H1 (cell line): ENCODE measurements at regions not wholly inside any gene's neighbourhood (a gene's known extent, or its start where the extent isn't known, plus 50 kb on each side); places are given as distances from the start of the nearest gene placed in this dataset.

Experiments used
- CTCF ChIA-PET: fragments of 300-600 bp; sonication (Branson Sonifier 250); formaldehyde crosslinking; loops from one replicate; lab custom pipeline; 2021; ENCODE audit not compliant: partially characterized antibody; lab: Charles Lee
- POLR2A ChIA-PET: fragments of 300-600 bp; sonication (Branson Sonifier 250); formaldehyde crosslinking; loops from one replicate; lab custom pipeline; 2021; ENCODE audit warnings: inconsistent platforms; ENCODE audit not compliant: partially characterized antibody; lab: Charles Lee
- DNase-seq, 2 experiments: peaks; one replicate each; pipeline versions ENCODE4 v3.0.0 to v3.0.0-alpha.2; 2010 to 2022; ENCODE audit warnings: low spot score in 2 of 2, low read depth in 1 of 2, mixed read lengths in 1 of 2
- FAIRE-seq: peaks from 2 replicates; lab custom pipeline; 2011; peaks lifted over from hg19 to GRCh38; lab: Jason Lieb, UNC
- H2AFZ ChIP-seq: 2 replicates; pipeline ENCODE4 v1.8.1; 2012; ENCODE audit warnings: low read length, inconsistent platforms
- H2AK5ac ChIP-seq: 2 replicates; pipeline ENCODE4 v1.6.1; 2013; ENCODE audit warnings: low read depth, low read length
- H2BK120ac ChIP-seq: replicated peaks from 2 replicates; pipeline ENCODE3; 2013; ENCODE audit warnings: low read depth, low read length, inconsistent platforms
- H2BK12ac ChIP-seq: 2 replicates; pipeline ENCODE4 v1.6.1; 2013; ENCODE audit warnings: low read depth, low read length
- H2BK15ac ChIP-seq: 2 replicates; pipeline ENCODE4 v1.6.1; 2013; ENCODE audit warnings: low read length
- H2BK20ac ChIP-seq: 2 replicates; pipeline ENCODE4 v1.6.1; 2013; ENCODE audit warnings: low read length
- H2BK5ac ChIP-seq: 2 replicates; pipeline ENCODE4 v1.6.1; 2013; ENCODE audit warnings: low read depth, low read length
- H3K14ac ChIP-seq: 2 replicates; pipeline ENCODE4 v1.6.1; 2013; ENCODE audit warnings: inconsistent platforms; ENCODE audit not compliant: insufficient read length
- H3K18ac ChIP-seq: 2 replicates; pipeline ENCODE4 v1.6.1; 2013; ENCODE audit warnings: low read length; ENCODE audit errors: extremely low read depth
- H3K23ac ChIP-seq: 2 replicates; pipeline ENCODE4 v1.6.1; 2013; ENCODE audit warnings: inconsistent platforms; ENCODE audit not compliant: insufficient read length
- H3K23me2 ChIP-seq: 2 replicates; pipeline ENCODE4 v1.6.1; 2013; ENCODE audit warnings: low read depth, low read length
- H3K27ac ChIP-seq: 2 replicates; pipeline ENCODE4 v1.6.1; 2011; ENCODE audit warnings: low read depth, low read length, inconsistent platforms
- H3K27me3 ChIP-seq, 4 experiments: replicated peaks in 1 of 4; 1 replicate in 1 of 4; 2 replicates in 3 of 4; pipeline versions ENCODE4 v1.6.1 to v1.8.1; 2011 to 2013; ENCODE audit warnings: low read length in 3 of 4, mild to moderate bottlenecking in 3 of 4, inconsistent platforms in 2 of 4, mixed read lengths in 2 of 4, moderate library complexity in 1 of 4; ENCODE audit not compliant: control insufficient read depth in 3 of 4, insufficient read depth in 3 of 4; ENCODE audit errors: extremely low read depth in 1 of 4
- H3K36me3 ChIP-seq, 4 experiments: 2 replicates each; pipeline versions ENCODE4 v1.6.1 to v1.8.1; 2011 to 2013; ENCODE audit warnings: mild to moderate bottlenecking in 4 of 4, low read length in 3 of 4, moderate library complexity in 2 of 4, control low read depth in 1 of 4, inconsistent platforms in 1 of 4; ENCODE audit not compliant: insufficient read depth in 4 of 4, control insufficient read depth in 2 of 4
- H3K4ac ChIP-seq: replicated peaks from 2 replicates; pipeline ENCODE3; 2013; ENCODE audit warnings: low read length, low read depth, mixed read lengths, inconsistent platforms; ENCODE audit not compliant: insufficient read length
- H3K4me1 ChIP-seq, 4 experiments: replicated peaks in 1 of 4; 1 replicate in 1 of 4; 2 replicates in 3 of 4; pipeline versions ENCODE4 v1.6.1 to v1.8.1; 2011 to 2013; ENCODE audit warnings: low read length in 3 of 4, inconsistent platforms in 2 of 4, mixed read lengths in 1 of 4; ENCODE audit not compliant: insufficient read depth in 4 of 4, control insufficient read depth in 3 of 4
- H3K4me2 ChIP-seq, 2 experiments: 2 replicates each; pipeline versions ENCODE4 v1.6.1 to v1.8.1; 2011 to 2013; ENCODE audit warnings: low read depth in 2 of 2, low read length in 2 of 2, control low read depth in 1 of 2, inconsistent platforms in 1 of 2, mild to moderate bottlenecking in 1 of 2; ENCODE audit not compliant: insufficient read depth in 1 of 2
- H3K4me3 ChIP-seq, 4 experiments: fragments of 200-600, 300-600 bp in 1 of 4; sonication (generic), shearing (Covaris generic), sonication (Bioruptor Twin) in 1 of 4; 2 replicates each; pipeline versions ENCODE4 v1.5.1 to v1.8.1; 2011 to 2016; ENCODE audit warnings: low read length in 4 of 4, low read depth in 3 of 4, control low read depth in 2 of 4, inconsistent platforms in 2 of 4, mild to moderate bottlenecking in 2 of 4, mixed read lengths in 1 of 4, moderate library complexity in 1 of 4; ENCODE audit not compliant: insufficient read depth in 2 of 4; ENCODE audit errors: extremely low read depth in 1 of 4
- H3K56ac ChIP-seq: replicated peaks from 2 replicates; pipeline ENCODE3; 2013; ENCODE audit warnings: low read depth, mild to moderate bottlenecking, mixed read lengths, low read length, inconsistent platforms; ENCODE audit not compliant: insufficient read length
- H3K79me1 ChIP-seq: 2 replicates; pipeline ENCODE4 v1.6.1; 2013; ENCODE audit warnings: low read depth, low read length, control low read depth
- H3K79me2 ChIP-seq, 2 experiments: 2 replicates each; pipeline versions ENCODE4 v1.6.1 to v1.8.1; 2012 to 2013; ENCODE audit warnings: low read length in 2 of 2, mild to moderate bottlenecking in 2 of 2, inconsistent platforms in 1 of 2; ENCODE audit not compliant: insufficient read depth in 2 of 2, control insufficient read depth in 1 of 2
- H3K9ac ChIP-seq, 4 experiments: replicated peaks in 1 of 4; 1 replicate in 1 of 4; 2 replicates in 3 of 4; pipeline versions ENCODE4 v1.6.1 to v1.8.1; 2011 to 2013; ENCODE audit warnings: low read depth in 3 of 4, low read length in 3 of 4, control low read depth in 2 of 4, mild to moderate bottlenecking in 2 of 4, moderate library complexity in 2 of 4, inconsistent platforms in 1 of 4; ENCODE audit errors: extremely low read depth in 1 of 4
- H3K9me3 ChIP-seq, 2 experiments: 2 replicates each; pipeline versions ENCODE4 v1.6.1 to v1.8.1; 2012 to 2013; ENCODE audit warnings: mild to moderate bottlenecking in 2 of 2, moderate library complexity in 2 of 2, control low read depth in 1 of 2, inconsistent platforms in 1 of 2, low read depth in 1 of 2, low read length in 1 of 2, mixed read lengths in 1 of 2; ENCODE audit not compliant: insufficient read depth in 2 of 2
- H4K20me1 ChIP-seq, 2 experiments: replicated peaks in 1 of 2; 2 replicates each; pipeline versions ENCODE3 to v1.8.1; 2011 to 2013; ENCODE audit warnings: inconsistent platforms in 2 of 2, low read length in 2 of 2, mild to moderate bottlenecking in 1 of 2; ENCODE audit not compliant: insufficient read depth in 2 of 2, control insufficient read depth in 1 of 2
- H4K5ac ChIP-seq: 2 replicates; pipeline ENCODE4 v1.6.1; 2013; ENCODE audit warnings: low read length, low read depth, mixed read lengths, inconsistent platforms; ENCODE audit not compliant: insufficient read length
- H4K8ac ChIP-seq: 2 replicates; pipeline ENCODE4 v1.8.0; 2013; ENCODE audit warnings: mild to moderate bottlenecking, moderate library complexity, low read length, inconsistent platforms; ENCODE audit not compliant: insufficient read depth; ENCODE audit errors: extremely low read depth
- H4K91ac ChIP-seq: replicated peaks from 2 replicates; pipeline ENCODE3; 2013; ENCODE audit warnings: low read length, mixed read lengths, inconsistent platforms; ENCODE audit not compliant: insufficient read length
- ASH2L ChIP-seq: fragments of 200-600, 300-600 bp; sonication (generic); IDR thresholded peaks from one replicate; pipeline ENCODE4 v1.7.1; 2017; ENCODE audit warnings: low read length
- BCL11A ChIP-seq, 2 experiments: IDR thresholded peaks; one replicate each; pipeline ENCODE4 v1.6.1; 2011; ENCODE audit warnings: low read depth in 2 of 2, low read length in 2 of 2, mild to moderate bottlenecking in 2 of 2
- CEBPB ChIP-seq: IDR thresholded peaks from 2 replicates; pipeline ENCODE4 v1.6.1; 2012; ENCODE audit warnings: low read depth, low read length
- CHD1 ChIP-seq: IDR thresholded peaks from 2 replicates; pipeline ENCODE4 v1.6.1; 2012; ENCODE audit warnings: low read depth, low read length, improper control_type of control experiment
- GABPA ChIP-seq: IDR thresholded peaks from 2 replicates; pipeline ENCODE4 v1.6.1; 2011; ENCODE audit warnings: mild to moderate bottlenecking, low read length, moderate library complexity, borderline replicate concordance; ENCODE audit not compliant: insufficient read depth
- MAFK ChIP-seq: IDR thresholded peaks from 2 replicates; pipeline ENCODE4 v1.6.1; 2012; ENCODE audit warnings: low read depth, mild to moderate bottlenecking, improper control_type of control experiment, low read length
- RAD21 ChIP-seq, 2 experiments: IDR thresholded peaks in 1 of 2; conservative IDR thresholded peaks in 1 of 2; 2 replicates each; pipeline ENCODE4 v1.6.1; 2011; ENCODE audit warnings: low read depth in 2 of 2, low read length in 2 of 2, improper control_type of control experiment in 1 of 2, inconsistent platforms in 1 of 2, mild to moderate bottlenecking in 1 of 2, moderate library complexity in 1 of 2
- SIN3A ChIP-seq, 2 experiments: IDR thresholded peaks in 1 of 2; conservative IDR thresholded peaks in 1 of 2; 2 replicates each; pipeline ENCODE4 v1.6.1; 2011 to 2012; ENCODE audit warnings: low read length in 2 of 2, improper control_type of control experiment in 1 of 2, low read depth in 1 of 2, mild to moderate bottlenecking in 1 of 2
- SP4 ChIP-seq: IDR thresholded peaks from 2 replicates; pipeline ENCODE4 v1.6.1; 2012; ENCODE audit warnings: low read length, inconsistent platforms
- TAF7 ChIP-seq: optimal IDR thresholded peaks from 2 replicates; pipeline ENCODE3; 2011; ENCODE audit warnings: low read depth, mild to moderate bottlenecking, inconsistent platforms, low read length, moderate library complexity, borderline replicate concordance
- TBP ChIP-seq: IDR thresholded peaks from 2 replicates; pipeline ENCODE4 v1.6.1; 2011; ENCODE audit warnings: low read depth, low read length, improper control_type of control experiment
- WGBS, 2 experiments: shearing (Covaris generic) in 1 of 2; methylation state at CpG; one replicate each; pipeline versions ENCODE4 v1.1.6 to v1.1.7; 2013 to 2015; ENCODE audit warnings: low lambda C conversion rate in 2 of 2, mixed read lengths in 2 of 2, inconsistent platforms in 1 of 2, low coverage in 1 of 2, missing lambda C conversion rate in 1 of 2; ENCODE audit not compliant: insufficient replicate concordance in 2 of 2, insufficient coverage in 1 of 2, insufficient read length in 1 of 2; ENCODE audit errors: extremely low coverage in 1 of 2, missing lambda C conversion rate in 1 of 2; 5-methylcytosine and 5-hydroxymethylcytosine counted together

DNA sequence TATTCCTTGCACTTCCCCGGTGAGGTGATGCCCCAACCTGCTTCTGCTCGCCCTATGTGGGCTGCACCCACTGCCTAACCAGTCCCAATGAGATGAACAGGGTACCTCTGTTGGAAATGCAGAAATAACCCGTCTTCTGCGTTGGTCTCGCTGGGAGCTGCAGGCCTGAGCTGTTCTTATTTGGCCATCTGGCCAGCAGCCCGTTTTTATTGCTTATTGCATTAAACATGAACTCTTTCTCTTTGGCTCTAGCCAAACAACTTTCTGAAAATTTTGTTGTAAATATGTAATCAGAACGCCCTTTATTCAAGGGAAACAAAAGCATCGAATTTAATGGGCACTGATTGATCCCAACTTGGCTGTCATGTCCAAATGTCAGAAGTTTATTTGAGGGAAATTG is 124.7 kb upstream of the FTMT start:
- no peak overlapping the region for H3K23ac ChIP-seq
- no peak overlapping the region for H4K5ac ChIP-seq
- H2BK120ac ChIP-seq, result no peak overlapping the region
- H2BK15ac ChIP-seq, result no peak overlapping the region
- TF ChIP-seq CEBPB, result no peak
- no peak for TF ChIP-seq GABPA
- no peak for TF ChIP-seq SP4
- no peak for TF ChIP-seq BCL11A (IDR thresholded peaks at IDR 0.05; ENCODE audit: low read depth in 2 of 2, low read length in 2 of 2)
- TF ChIP-seq ASH2L, result no peak
- no peak for TF ChIP-seq RAD21 (IDR thresholded peaks at IDR 0.05 in 1 of 2, conservative IDR thresholded peaks at IDR 0.05 in 1 of 2; ENCODE audit: low read depth in 2 of 2, low read length in 2 of 2)
- TF ChIP-seq TBP, result no peak
- no peak for TF ChIP-seq TAF7
- no peak for TF ChIP-seq SIN3A (conservative IDR thresholded peaks at IDR 0.05 in 1 of 2, IDR thresholded peaks at IDR 0.05 in 1 of 2; ENCODE audit: low read depth in 1 of 2, low read length in 2 of 2)
- TF ChIP-seq MAFK, result no peak
- TF ChIP-seq CHD1, result no peak
- ChIA-PET POLR2A (no interaction called here), CTCF (no interaction called here)
- H3K27ac ChIP-seq, result no peak overlapping the region
- no peak overlapping the region for H2AFZ ChIP-seq
- H2BK5ac ChIP-seq, result no peak overlapping the region
- H3K14ac ChIP-seq, result no peak overlapping the region
- no peak overlapping the region for H3K9ac ChIP-seq
- no peaks in the 10 kb centered on the region for H4K20me1 ChIP-seq
- H4K91ac ChIP-seq, result no peak overlapping the region
- no peak overlapping the region for H3K4me2 ChIP-seq
- no peaks in the 10 kb centered on the region for H3K4me1 ChIP-seq
- no peaks in the 10 kb centered on the region for H3K27me3 ChIP-seq
- H3K4me3 ChIP-seq, result no peak overlapping the region
- no peaks in the 10 kb centered on the region for H3K9me3 ChIP-seq
- 94% methylated on average over 8 of the region's 8 CpGs; no CpG with 5 or more reads in 1 of the 2 experiments for WGBS, 2 experiments
- H3K79me1 ChIP-seq, result no peaks in the 10 kb centered on the region
- no peak overlapping the region for H2BK20ac ChIP-seq
- H3K23me2 ChIP-seq, result no peaks in the 10 kb centered on the region
- H3K4ac ChIP-seq, result no peak overlapping the region
- DNase-seq (no peak), FAIRE-seq (no peak)
- H2AK5ac ChIP-seq, result no peak overlapping the region
- no peak overlapping the region for H3K56ac ChIP-seq
- no peak overlapping the region for H3K18ac ChIP-seq
- H3K36me3 ChIP-seq, result no peaks in the 10 kb centered on the region
- H3K79me2 ChIP-seq, result no peaks in the 10 kb centered on the region
- no peak overlapping the region for H4K8ac ChIP-seq
- no peak overlapping the region for H2BK12ac ChIP-seq
